ENCODE measurements at regions not wholly inside any gene's neighbourhood (a gene's known extent, or its start where the extent isn't known, plus 50 kb on each side); places are given as distances from the start of the nearest gene placed in this dataset.

- no peak for DNase-seq
These were observed 2382.4 kb downstream of the PCDH9 start for GRCh38 chr13:64847767-64848166.

GRCh38 chr13:64845110-64845509 is 2385.0 kb downstream of the PCDH9 start:
- no peak for DNase-seq

GRCh38 chr13:64819081-64819480 is 2411.1 kb downstream of the PCDH9 start:
- DNase-seq: no peak

GRCh38 chr13:64817691-64818090 is 2412.4 kb downstream of the PCDH9 start:
- DNase-seq: no peak

- no peak for DNase-seq
These were observed 2419.4 kb downstream of the PCDH9 start for GRCh38 chr13:64810750-64811149.

GRCh38 chr13:64808704-64809103 is 2421.4 kb downstream of the PCDH9 start:
- no peak for DNase-seq

GRCh38 chr13:64801768-64802167 is 2428.4 kb downstream of the PCDH9 start:
- no peak for DNase-seq

GRCh38 chr13:64798422-64798821 is 2431.7 kb downstream of the PCDH9 start:
- no peak for DNase-seq

- no peak for DNase-seq
These were observed 2436.5 kb downstream of the PCDH9 start for GRCh38 chr13:64793592-64793991.

GRCh38 chr13:64793131-64793530 is 2437.0 kb downstream of the PCDH9 start:
- DNase-seq: no peak

- DNase-seq: no peak
These were observed 2438.8 kb downstream of the PCDH9 start for GRCh38 chr13:64791373-64791772.

GRCh38 chr13:64782466-64782865 is 2447.7 kb downstream of the PCDH9 start:
- no peak for DNase-seq

GRCh38 chr13:64778002-64778401 is 2452.1 kb downstream of the PCDH9 start:
- no peak for DNase-seq

GRCh38 chr13:64774915-64775314 is 2455.2 kb downstream of the PCDH9 start:
- no peak for DNase-seq

GRCh38 chr13:64770743-64771142 is 2459.4 kb downstream of the PCDH9 start:
- DNase-seq: no peak

GRCh38 chr13:64767054-64767453 is 2463.1 kb downstream of the PCDH9 start:
- DNase-seq: no peak

- DNase-seq: no peak
These were observed 2464.5 kb downstream of the PCDH9 start for GRCh38 chr13:64765636-64766035.

GRCh38 chr13:64758521-64759244 is 2471.5 kb downstream of the PCDH9 start:
- no peak for DNase-seq

- DNase-seq: no peak
These were observed 2473.5 kb downstream of the PCDH9 start for GRCh38 chr13:64756621-64757020.

GRCh38 chr13:64755961-64756360 is 2474.2 kb downstream of the PCDH9 start:
- DNase-seq: no peak

- no peak for DNase-seq
These were observed 2476.7 kb downstream of the PCDH9 start for GRCh38 chr13:64753233-64754000.

GRCh38 chr13:64749301-64749700 is 2480.8 kb downstream of the PCDH9 start:
- DNase-seq: no peak

GRCh38 chr13:64746845-64747244 is 2483.3 kb downstream of the PCDH9 start:
- no peak for DNase-seq

- DNase-seq: no peak
These were observed 2489.6 kb downstream of the PCDH9 start for GRCh38 chr13:64740493-64740892.

GRCh38 chr13:64725492-64725891 is 2504.6 kb downstream of the PCDH9 start:
- no peak for DNase-seq

All from NCI-H1436 (cell line).